GM19397 (cell line): ENCODE measurements at regions not wholly inside any gene's neighbourhood (a gene's known extent, or its start where the extent isn't known, plus 50 kb on each side); places are given as distances from the start of the nearest gene placed in this dataset.

Experiments
- ATAC-seq: cut with Tn5 transposase; IDR thresholded peaks from one replicate; pipeline ENCODE4 v1.9.1; 2021; ENCODE audit warnings: mild to moderate bottlenecking, moderate library complexity; ENCODE audit not compliant: unreplicated experiment

DNA sequence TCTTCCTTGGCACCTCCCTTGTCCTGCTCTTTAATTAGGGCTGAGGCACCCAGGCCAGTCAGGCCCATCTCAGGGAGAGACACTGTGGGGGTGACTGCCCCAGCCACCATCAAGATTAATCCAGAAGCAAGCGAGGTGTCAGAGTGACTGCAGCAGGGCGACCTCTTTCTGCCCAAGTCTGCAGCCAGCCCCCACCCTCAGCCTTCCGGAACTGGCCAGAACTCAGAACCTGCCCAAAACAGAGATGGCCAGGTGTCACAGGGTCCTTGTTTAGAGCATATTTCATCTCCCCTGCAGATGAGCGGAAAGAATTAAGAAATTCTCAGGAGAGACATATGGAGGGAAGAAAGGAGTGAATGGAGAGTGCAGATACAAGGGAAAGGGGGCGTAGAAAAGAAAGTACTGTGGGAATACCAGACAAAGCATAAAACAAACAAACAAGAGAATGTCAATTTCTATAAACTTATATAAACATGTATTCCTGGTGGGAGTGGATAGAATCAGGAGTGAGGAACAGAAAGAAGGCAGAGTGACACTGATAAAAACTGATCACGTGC is 188.8 kb upstream of the NRP1 start:
- no peak for ATAC-seq

DNA sequence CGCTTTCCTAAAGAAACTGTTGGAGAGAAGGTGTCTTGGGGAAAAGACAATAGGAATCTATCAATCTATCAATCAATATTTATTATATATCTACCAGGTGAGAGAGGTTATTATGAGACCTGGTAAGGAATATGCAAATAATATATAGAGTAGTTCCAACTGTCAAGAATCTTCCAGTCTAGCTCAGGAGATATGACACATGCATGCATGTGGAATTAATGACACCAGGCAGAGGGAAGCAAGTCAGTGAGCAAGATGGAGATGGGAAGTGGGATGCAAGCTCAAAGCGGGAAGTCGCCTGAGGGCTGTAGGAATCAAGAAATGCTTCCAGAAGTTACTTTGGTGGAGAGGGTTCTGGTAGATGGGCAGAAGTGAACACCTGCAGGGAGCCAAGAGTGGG is 187.4 kb upstream of the NRP1 start:
- ATAC-seq = no peak

DNA sequence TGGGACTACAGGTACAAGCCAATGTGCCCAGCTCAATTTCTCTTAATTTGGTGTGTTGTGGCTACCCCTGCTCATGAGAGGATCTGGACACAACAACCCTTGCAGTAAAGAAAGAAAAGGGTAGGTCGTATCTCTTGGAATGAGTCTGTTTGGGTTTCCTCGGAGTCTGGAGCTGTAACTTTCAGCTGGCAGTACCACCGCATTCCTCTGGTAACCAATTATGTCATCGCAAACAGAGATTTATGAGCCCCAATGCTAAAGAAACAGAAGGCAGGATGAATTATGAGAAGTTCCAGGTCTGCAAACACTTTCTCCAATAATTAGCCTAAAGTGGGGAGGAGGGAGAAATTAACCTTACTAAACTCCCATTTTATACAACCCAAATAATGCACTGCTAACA is 186.6 kb upstream of the NRP1 start:
- ATAC-seq = no peak

DNA sequence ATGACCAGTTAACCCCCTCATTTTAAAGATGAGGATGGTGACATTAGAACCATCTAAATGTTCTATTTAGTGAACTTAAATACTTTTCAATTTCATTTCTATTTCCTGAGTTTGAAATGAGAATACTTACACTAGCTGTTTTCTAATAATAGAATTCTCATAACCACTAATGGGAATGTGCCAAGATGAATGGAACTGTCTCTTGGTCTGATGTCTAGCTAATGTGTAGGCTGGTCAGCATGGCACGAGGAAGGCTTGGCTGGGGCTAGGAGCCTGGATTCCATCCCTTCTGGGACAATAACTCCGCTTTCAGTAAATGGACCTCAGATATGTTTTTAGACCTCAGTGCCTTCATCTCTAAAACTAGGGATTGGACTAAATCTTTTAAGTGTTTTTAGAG is 185.8 kb upstream of the NRP1 start:
- ATAC-seq = no peak

DNA sequence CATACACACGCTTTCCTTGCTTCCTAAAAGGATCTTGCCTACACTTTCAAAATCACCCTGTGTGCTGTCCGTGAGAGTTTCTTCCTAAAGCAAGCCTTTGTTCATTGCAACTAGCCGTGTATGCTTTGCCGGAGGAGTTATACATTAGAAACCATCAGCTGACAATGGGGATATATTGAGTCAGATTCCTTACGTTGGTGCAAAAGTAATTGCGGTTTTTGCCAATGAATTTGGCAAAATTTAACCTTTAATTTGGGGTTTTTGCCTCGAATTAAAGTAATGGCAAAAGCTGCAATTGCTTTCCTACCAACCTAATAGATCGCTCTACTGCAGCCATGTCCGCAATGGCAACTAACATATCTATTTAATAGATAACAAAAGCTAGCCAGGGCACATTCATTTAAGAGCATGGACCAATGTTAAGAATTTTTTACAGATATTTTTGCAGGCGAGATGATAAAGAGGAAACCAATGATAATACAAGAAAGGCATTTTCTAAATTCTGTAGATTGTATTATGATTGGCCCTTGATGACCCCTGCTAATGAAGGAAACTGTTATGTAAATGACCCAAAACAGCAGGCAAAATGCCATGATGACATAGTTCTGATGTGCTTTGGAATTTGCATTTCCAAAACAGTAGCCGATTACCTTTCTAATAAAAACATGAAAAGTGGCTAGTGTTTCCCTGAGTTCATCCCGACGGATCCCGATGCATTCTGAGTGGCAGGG is 184.8 kb upstream of the NRP1 start:
- no peak for ATAC-seq

DNA sequence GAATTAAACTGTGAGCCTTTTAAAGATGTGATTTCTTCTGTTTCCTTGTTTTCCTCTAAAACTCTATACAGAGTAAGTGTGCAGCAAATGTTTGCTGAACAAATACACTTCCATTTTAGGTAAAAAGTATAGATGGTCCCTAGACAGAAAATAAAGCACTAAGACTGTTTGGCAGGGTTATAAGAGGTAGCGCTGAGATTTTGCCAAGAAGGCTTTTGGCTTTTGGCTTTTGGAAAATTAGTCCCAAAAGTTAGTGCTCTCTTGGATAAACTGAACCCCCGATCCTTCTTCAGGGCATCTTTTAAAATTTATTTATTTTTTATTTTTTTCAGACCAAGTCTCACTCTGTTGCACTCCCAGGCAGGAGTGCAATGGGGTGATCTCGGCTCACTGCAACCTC is 175.7 kb upstream of the NRP1 start:
- ATAC-seq = no peak

DNA sequence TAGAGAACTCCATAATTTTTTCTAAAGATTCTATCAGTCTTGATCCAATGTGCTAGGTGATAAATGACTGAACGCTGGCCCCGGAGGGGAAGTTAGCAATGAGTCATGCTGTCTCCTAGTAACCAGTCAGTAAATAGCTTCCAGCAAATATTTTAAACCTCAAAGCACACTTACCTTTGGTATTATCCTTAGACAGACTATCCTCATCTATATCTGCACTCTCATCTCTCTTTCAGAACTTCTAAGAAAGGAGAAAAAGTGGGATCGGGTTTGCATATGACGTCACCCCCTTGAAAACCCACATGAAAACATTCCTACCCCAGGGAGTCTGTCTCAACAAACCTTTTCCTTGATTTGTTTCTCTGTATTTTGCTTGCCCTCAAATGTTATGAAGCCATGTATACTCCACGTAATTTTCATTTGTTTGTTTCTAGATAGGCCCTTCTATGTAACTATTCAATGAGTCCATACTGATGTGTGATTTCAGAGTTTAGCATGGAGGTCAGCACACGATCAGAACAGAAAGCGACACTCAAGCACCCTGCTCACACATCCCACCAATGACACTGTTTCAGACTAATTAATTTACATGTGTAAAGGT is 174.9 kb upstream of the NRP1 start:
- ATAC-seq = peak; percentile 54

DNA sequence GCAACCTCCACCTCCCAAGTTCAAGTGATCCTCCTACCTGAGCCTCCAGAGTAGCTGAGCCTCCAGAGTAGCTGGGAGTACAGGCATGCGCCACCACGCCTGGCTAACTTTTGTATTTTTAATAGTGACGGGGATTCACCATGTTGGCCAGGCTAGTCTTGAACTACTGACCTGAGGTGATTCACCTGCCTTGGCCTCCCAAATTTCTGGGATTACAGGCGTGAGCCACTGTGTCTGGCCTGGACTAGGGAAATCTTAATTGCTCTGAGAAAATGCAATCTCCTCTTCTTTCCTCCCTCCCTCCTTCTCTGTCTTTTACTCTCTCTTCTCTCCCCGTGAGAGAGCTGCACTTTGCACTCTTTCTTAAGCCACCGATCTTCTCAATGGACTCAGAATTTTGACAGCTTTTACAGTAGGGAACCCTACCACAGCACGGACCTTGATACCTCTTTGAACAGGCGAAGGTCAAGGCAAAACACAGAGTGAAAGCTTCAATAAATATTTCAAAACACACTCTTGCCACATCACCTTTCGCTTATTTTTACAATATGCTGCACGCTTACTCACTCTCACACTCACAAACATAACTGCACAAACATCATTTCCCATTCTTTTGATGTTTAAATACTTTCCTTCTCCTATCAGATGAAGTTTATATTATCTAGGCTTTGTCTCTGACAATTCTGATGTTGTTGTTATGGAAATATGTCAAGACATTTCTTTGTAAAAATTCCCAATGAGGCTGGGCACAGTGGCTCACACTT is 173.4 kb upstream of the NRP1 start:
- no peak for ATAC-seq

DNA sequence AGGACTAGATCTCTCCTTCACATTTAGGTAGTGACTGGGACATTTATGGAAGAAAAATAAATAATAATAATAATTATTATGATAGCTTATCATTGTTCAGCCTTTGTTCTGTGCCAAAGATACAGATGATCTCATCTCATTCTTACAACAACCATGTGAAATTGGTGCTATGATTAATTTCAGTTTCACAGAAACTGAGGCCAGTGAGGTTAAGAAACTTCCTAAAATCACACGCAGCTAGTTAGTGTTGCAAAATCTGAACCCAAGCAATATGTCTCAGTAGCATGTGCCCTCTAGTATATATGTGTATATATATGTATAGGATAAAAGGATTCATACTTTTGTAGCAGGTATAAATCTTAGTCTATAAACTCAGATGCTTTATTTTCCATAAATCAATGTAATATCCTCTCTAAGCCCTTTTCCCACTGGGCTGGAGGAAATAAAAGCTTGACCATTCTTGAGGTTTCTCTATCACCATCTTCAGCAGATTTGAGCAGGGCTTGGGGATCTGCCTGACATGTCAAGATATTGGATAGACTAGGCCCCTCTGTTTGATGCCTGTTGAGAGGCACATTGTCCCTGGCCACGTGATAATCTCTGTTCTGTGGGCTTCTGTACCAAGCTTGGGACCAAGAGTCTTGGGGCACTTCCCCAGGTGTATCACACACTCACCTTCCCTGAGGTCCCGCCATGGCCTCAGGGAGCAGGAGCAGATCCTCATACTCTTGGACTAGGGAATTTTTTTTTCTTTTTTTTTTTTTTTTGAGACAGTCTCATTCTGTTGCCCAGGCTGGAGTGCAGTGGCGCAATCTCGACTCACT is 172.6 kb upstream of the NRP1 start:
- ATAC-seq = peak; percentile 71

DNA sequence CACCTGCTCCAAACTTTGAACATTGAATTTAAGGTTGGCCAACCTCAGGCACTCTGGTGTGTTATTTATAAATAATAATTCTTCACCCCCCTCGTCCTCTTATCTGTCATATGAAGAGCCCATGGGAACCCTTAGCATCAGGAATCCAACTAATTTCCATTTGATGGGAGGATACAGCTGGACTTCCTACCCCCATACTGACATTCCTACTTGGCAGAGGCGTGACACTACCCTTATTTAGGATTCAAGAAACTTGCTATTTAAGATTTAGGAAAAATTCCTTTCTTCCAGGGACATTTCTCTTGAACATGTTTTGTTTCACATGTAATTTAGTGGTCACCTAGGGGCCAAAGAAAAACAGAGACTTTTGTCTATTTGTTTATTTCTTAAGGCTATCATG is 171.9 kb upstream of the NRP1 start:
- no peak for ATAC-seq

DNA sequence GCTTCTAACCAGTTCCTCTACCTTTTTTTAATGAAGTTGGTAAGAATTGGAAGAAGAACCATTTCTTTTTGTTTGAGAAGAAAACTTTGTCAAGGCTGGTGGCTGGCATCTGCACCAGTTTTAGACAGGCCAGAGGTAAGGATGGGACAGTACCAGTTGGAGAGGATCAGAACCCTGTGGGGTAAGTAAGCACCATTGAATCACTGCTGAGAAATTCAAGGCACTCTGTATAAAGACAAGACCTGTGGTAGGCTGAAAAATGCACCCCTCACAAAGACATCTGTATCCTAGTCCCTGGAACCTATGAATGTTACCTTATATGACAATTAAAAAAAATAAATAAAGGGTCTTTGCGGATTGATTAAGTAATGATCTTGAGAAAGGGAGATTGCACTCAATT is 166.7 kb upstream of the NRP1 start:
- no peak for ATAC-seq

DNA sequence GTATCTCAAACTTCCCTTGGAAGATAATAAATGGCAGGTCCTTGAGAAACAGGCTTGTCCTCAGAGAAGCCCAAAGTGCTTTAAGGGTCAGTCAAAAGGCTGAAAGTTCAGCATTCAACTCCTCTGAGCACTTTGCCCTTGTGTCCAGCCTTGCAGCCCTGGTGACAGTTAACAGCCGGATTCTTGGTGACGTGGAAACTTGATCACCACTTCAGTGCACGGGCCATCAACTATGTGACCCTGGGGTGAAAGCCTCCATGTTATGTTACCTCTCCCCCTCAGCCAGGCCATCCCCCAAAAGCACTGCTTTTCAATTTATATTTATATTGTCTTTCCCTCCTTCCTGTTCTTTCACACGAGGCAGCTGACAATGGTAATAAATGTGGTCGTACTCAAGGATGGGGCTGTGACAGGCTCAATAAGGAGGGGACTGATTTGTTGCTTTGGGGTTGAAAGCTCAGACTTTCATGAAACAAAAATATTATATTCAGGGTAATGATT is 164.0 kb upstream of the NRP1 start:
- no peak for ATAC-seq

DNA sequence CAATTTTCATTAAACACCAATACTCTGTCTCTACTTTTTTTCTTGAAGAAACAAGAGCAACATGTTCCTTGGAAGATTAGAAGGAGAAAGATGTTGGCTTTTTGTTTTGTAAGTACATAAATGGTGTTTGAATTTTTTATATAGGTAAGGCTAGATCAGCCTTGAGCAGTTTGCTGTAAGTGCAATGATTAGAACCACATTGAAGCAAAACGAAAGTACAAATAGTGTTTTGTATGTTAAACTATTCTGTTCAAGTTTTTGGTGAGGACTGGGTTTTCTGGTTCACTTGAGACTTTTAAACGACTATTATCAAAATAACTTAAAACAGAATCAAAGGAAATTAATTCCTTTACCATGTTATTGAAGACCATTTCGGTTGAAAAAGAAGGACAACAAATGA is 162.9 kb upstream of the NRP1 start:
- ATAC-seq = no peak

DNA sequence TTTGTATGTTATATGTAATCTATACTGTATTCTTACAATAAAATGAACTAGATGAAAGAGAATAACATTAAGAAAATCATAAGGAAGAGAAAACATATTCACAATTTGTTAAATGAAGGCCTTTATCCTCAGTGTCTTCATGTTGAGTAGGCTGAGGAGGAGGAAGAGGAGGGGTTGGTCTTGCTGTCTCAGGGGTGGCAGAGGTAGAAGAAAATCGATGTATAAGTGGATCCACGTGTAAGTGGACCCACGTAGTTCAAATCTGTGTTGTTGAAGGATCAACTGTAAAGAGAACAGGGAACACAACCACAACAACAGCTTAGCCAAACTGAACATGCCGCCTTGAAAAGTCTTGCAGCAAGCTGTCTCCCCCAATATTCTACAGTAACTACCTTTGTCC is 161.6 kb upstream of the NRP1 start:
- ATAC-seq = no peak

DNA sequence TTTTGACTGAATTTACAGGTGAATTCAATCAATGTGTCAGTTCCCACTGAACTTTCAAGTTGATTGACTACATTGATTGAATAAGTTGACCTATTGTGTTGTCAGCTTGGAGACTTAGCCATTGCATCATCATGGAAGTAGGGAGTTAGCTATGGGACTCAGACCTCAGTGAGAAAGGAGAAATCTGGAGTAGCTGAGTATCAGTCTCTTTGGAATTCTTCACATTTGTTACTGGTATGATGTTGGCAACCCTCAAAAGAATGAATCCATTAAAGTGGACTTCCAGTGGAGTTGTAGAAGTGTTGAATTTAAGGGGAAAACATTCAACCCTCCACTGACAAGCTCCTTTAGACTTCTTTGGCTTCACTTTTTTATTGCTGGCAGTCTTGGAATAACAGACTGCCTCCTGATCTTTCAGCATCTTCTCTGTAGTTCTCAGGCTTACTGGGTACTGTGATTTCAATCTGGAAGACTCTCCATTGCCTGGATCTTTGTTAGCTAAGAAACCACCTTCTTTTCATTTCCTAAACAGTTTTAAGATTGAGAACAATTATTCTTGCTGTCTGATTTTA is 160.3 kb upstream of the NRP1 start:
- no peak for ATAC-seq

DNA sequence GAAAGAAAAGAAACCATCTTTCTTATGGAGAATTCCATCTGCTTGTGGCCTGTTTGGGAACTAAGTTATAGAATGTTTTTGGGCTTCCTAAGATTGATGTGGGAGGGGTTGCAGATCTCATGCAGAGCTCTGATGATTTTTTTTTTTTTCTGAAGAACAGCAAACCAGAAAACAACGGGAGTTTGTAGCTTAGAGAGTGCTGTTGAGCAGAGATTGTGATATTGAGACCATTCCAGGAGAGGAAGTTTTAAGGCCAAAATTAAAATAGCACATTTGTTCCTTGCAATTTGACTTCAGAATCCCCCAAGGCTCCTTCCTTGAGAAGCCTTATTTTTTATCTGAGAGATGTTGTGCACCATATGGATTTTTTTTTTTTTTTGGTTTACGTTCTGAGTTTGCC is 159.5 kb upstream of the NRP1 start:
- no peak for ATAC-seq

DNA sequence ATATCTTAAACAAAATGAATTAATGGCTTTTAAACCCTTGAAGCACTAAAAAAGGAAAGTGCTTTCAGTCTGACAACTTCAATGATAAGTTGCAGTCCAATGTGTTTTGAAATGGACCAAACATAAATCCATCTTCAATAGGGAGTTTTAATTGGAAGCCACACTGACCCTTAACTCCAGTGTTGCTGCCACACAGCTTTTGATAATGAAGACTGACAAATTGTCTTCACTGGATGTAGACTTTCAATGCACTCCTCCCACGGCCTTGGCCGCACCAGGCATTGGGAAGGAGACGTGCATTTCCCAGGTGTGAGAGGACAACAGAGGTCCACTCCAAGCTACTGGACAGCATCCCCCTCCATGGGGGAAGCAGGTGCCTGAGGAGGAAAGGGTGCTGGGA is 159.0 kb upstream of the NRP1 start:
- no peak for ATAC-seq

DNA sequence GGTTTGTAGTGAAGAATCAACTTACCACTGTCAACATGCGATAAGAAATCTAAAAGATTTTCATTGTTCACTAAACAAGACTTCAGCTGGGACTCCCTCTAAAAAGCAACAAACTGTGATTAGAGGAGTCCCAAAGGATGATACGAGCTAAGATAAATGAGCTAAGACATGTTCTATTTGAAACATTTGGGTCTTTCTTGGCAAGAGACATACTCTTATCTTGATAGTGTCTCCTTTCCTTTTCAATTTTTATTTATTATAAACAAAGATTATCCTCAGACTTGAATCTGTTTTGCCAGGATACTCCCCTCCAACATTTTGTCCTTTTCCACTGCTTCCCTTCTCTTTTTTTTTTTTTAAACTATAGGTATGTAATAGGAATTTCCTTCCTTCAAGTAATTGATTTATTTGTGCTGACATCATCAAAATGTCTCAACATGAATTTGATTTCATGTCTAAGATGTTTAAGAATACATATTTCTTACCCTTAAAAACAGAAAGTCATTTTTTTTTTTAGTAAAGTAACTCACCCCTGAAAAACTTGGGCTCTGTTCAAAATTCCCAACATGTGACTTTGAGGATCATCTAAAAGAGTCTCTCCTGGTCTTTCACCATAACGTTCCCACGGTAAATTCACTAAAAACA is 158.4 kb upstream of the NRP1 start:
- ATAC-seq = no peak

DNA sequence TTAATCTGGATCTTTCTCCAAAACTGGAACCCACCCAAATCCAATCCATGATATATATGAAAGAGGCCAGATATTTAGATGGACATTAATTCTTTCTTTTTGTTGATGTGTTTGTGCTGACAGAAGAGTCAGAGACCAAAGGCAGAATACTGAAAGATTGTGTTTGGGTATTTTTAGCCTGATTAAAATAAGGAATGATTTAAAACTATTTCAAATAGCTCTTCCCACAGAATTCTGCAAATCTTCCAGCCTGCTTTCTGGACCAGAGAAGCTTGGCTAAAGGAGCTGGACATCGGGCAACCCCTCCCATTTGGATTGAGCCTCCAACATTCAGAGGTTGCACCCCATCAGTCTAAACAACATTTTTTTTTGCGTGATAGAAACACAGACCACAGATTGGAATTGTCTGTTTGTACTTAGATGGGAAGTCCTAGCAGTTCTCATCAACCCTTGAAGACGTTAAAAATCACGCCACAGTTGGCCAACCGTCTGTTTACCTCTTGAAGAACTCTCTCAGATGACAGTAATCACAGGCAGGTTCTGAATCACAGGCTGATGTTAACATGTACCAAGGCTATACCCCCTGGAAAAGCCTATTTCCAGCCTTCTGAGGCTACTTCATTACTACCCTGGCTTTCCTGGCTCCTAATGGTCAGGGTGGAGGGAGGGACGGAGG is 155.2 kb upstream of the NRP1 start:
- ATAC-seq = no peak
